ENCODE measurements at regions not wholly inside any gene's neighbourhood (a gene's known extent, or its start where the extent isn't known, plus 50 kb on each side); places are given as distances from the start of the nearest gene placed in this dataset.

DNA sequence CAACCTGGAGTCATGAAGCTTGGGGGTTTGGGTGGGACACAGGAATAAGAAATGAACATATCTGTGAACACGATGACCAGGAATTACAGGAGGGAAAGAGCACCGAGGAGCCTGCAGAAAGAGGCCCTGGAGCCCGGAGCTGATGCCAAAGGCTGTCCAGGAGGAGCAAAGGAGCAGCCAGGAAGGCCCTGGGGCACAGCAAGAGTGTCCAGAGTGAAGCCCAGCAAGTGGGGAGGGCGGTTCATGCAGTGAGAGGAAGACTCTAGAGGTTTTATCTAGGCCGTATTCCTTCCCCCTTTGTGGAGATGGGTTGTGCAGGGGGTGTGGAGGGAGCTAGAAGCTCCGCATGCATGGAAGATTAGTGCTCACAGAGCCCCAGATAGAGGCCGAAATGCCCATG lies 318.4 kb downstream of the GADD45G start:
- no peak for TF ChIP-seq GATA2 (IDR thresholded peaks at IDR 0.05; ENCODE audit: low read depth, low read length)
- TF ChIP-seq GATA3 (IDR thresholded peaks at IDR 0.05; ENCODE audit: low read depth, low read length) = no peak

DNA sequence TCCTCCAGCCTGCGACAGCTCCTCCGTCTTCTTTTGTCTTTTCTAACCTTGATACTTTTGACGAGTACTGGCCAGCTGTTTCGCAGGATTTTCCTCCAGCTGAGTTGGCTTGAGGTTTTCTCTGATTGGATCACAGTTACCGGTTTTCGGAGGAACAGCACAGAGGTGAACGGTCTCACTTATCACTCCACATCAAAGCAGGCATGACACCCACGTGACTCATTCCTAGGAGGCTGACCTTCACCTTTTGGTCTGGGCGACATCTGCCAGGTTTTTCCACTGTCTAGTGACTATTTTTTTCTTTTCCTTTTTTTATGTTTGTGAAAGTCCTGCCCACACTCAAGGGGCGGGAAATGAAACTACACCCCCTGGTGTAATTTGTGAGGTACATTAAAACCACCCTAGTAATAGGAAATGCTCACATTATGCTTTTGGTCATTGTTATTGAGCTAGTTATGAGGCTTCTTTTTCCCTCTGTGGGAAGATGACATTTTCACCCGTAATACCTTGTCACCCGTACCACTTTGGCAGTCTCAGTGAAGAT lies 319.2 kb downstream of the GADD45G start:
- TF ChIP-seq GATA2 (IDR thresholded peaks at IDR 0.05; ENCODE audit: low read depth, low read length) = no peak
- no peak for TF ChIP-seq GATA3 (IDR thresholded peaks at IDR 0.05; ENCODE audit: low read depth, low read length)

DNA sequence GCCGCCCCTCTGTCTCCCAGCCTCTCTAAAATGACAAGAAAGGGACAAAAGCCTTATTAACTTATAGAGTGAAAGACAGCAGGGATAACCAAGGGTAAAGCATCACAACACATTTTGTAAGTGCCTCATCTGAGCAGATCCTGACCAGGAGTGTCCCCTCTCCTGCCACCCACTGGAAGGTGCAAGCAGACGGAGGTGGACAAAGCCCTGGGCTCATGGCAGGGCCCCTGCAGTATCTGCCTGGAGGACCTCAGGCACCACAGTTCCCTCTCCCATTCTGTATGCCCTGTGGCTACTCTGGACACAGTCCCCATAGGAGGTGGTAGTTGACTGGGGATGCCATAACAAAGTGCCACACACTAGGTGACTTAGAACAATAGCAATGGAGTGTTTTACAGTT lies 319.8 kb downstream of the GADD45G start:
- no peak for TF ChIP-seq GATA3 (IDR thresholded peaks at IDR 0.05; ENCODE audit: low read depth, low read length)
- TF ChIP-seq GATA2 (IDR thresholded peaks at IDR 0.05; ENCODE audit: low read depth, low read length) = no peak

DNA sequence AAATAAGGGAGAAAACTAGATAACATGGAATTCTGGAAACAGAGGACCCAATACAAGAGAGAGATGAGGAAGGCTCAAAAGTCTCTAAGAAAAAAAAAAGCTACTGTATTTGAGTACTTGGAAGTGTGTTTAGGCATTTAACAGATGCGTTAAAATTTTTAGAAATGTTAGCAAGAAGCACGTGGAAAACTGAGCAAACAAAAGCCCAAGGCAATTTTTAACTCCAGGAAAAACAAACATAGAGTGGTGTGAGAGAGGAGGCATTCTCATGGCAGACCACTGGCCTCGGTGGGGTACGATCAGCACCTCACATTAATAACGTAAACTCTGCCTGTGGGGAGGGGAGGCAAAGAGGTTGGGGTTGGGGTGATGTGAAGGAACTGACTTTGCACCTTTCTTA lies 321.4 kb downstream of the GADD45G start:
- TF ChIP-seq GATA3 (IDR thresholded peaks at IDR 0.05; ENCODE audit: low read depth, low read length) = no peak
- no peak for TF ChIP-seq GATA2 (IDR thresholded peaks at IDR 0.05; ENCODE audit: low read depth, low read length)

DNA sequence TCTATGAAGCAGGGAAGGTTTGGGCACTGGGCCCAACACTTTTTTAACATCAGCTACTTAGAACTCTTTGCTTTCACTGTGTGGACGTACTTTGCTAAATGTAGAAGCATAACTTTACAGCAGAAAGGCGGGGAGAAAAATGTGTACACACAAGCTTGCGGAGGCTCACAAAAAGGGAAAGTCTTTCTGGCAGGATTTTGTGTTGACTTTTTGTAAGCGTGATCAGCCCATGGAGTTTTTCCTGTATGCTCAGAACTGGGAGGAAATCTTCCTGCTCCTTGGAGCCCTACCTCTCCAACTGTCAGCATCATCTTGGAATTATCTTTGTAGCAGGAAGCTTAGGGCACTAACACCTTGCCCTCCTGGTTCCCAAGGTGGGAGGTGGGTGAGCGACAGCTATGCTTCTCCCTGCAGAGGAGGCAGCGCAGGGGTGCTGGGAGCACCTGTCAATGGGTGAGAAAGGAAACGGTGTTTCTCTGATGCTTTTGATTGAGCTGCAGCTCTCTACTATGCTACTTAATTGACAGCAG lies 321.9 kb downstream of the GADD45G start:
- TF ChIP-seq GATA2 (IDR thresholded peaks at IDR 0.05; ENCODE audit: low read depth, low read length) (no peak), GATA3 (IDR thresholded peaks at IDR 0.05; ENCODE audit: low read depth, low read length) (no peak)

DNA sequence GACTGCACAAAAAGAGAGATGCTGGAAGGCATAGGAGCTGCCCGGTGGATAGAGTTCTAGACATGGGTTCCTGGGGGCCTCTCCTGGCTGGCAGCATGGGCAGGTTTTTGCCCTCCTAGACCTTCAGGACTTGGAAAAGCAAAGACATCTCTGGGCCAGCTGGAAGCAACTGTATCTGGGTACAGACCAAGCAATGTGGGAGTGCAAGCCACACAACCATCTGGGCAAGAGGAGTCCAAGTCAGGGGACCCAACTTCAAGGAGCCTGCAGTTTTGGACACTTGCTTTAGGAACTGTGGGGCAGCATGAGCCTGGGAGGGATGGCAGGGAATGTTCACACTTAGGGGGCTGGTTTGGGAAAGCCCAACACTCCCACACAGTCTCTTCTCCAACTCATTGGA lies 323.3 kb downstream of the GADD45G start:
- TF ChIP-seq GATA2 (IDR thresholded peaks at IDR 0.05; ENCODE audit: low read depth, low read length) = no peak
- TF ChIP-seq GATA3 (IDR thresholded peaks at IDR 0.05; ENCODE audit: low read depth, low read length) = no peak

DNA sequence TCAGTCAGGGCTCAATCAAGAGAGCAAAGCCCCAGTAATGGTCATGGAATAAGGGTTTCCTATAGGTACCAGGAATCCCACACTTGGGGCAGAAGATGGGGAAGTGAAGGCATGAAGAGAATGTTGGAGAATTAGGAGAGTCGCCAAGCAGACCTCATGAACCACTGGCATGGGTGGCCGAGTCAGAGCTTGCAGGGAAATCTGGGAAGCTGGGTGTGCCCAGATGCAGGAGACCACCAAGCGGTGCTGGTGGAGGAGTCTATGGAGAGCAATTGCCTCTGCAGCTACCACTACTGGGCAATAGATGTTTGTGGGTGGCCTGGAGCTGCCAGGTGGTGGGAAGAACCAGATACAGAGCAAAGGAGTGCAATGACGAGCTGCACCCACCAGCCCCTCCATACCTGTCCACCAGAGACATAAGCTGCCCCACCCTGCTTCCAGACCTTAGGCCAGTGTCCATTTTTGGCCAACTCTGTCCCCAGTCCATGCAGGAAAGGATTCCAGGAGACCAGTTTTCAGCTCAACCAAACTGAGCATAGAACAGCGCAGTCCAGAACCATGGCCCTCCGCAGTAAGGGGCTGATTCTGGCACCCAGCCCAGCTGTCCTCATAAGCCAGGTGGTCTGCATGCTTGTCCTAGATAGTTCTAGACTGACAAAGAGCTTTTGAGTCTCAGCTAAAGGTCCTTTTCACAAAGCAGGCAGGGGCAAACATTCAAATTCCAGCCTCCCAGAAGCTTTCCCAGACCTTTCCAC lies 323.9 kb downstream of the GADD45G start:
- TF ChIP-seq GATA3 (IDR thresholded peaks at IDR 0.05; ENCODE audit: low read depth, low read length) = no peak
- TF ChIP-seq GATA2 (IDR thresholded peaks at IDR 0.05; ENCODE audit: low read depth, low read length) = no peak

DNA sequence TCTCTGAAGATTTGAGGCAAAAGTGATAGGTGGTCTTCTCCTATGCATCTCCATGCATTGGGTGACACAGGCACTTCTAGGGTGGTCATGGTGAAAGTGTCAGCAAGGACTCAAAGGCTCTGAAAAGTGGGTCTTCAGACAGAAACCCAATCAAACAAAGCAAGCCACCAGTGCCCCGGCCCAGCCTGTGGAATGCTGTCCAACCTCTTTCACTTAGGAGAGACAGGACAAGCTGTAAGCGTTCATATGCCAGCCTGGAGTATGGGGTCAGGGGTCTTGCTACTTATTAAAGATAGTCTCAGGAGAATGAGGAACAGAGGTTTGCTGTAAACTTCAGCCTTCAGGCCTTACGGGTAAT lies 324.5 kb downstream of the GADD45G start:
- TF ChIP-seq GATA2 (IDR thresholded peaks at IDR 0.05; ENCODE audit: low read depth, low read length) (no peak), GATA3 (IDR thresholded peaks at IDR 0.05; ENCODE audit: low read depth, low read length) (no peak)

DNA sequence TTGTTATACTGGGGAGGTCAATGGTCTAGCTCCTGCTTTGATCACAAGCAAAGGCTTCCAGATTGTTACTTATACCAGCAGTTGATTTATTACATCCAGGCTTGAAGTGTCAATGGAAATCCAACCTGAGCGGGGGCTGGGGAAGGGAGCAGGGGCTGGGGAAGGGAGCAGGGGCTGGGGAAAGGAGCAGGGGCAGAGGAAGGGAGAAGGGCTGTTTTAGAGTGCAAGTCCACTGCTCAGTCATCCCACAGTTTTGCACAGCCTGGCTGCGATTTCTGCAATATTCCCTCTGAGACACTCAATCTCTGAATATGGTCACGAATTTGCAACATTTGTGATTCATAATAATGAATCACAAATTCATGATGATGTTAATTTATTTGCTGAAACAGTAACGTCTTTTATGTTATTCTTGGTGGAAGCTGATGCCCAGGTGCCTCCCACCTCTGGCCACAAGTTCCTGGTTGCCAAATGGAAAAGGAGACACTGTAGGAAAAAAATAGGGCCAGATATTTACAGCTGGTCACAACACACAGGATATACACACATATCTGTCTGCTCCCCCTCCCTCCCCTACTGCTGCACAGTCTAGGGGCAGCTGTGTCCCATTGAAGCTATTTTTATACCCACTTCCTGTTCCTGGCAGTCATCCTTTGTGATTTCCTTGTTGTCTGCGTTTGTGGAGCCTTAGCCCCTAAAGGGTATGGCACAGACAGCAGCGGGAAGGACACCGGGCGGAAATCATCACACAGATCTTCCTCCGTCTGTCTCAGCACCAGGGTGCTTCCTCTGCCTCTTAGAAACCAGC lies 325.1 kb downstream of the GADD45G start:
- TF ChIP-seq GATA3 (IDR thresholded peaks at IDR 0.05; ENCODE audit: low read depth, low read length) (no peak), GATA2 (IDR thresholded peaks at IDR 0.05; ENCODE audit: low read depth, low read length) (no peak)

DNA sequence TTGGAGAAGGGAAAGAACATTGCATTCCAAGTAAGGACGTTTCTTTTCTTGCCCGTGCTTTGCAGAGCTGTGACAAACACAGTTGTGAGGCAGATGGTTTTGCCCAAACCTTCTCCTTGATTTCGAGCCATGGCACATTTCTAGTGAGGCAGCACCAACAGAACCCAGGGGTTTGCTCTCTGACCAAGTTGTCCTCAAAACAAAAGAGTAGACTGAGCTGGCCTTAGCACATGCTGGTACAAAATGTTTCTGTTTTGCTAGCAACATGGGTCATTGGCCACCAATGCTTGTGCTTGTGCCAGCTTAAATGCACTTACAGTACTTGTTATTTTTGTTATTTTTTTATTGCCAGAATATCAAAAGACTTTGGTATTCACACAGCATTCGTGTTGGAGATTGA lies 328.8 kb downstream of the GADD45G start:
- TF ChIP-seq GATA2 (IDR thresholded peaks at IDR 0.05; ENCODE audit: low read depth, low read length) (no peak), GATA3 (IDR thresholded peaks at IDR 0.05; ENCODE audit: low read depth, low read length) (no peak)

DNA sequence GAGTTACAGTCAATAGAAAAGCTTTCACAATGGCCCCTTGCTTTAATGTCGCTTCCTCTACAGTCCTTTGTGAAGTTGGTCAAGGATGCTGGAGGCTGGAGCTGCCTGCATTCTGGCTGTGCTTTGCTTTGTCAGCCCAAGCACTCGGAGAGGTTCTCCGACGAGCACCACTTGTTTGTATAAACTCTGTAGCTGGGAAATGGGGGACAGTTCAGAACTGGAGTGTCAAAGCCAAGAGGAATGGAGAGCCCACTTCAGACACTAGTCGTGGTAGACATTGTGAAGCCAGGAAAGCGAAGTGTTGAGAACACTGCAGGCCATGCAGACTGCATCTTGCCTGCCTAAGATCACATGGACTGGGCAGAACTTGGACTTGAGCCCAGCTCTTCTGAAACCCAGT lies 330.3 kb downstream of the GADD45G start:
- TF ChIP-seq GATA3 (IDR thresholded peaks at IDR 0.05; ENCODE audit: low read depth, low read length) (no peak), GATA2 (IDR thresholded peaks at IDR 0.05; ENCODE audit: low read depth, low read length) (no peak)

DNA sequence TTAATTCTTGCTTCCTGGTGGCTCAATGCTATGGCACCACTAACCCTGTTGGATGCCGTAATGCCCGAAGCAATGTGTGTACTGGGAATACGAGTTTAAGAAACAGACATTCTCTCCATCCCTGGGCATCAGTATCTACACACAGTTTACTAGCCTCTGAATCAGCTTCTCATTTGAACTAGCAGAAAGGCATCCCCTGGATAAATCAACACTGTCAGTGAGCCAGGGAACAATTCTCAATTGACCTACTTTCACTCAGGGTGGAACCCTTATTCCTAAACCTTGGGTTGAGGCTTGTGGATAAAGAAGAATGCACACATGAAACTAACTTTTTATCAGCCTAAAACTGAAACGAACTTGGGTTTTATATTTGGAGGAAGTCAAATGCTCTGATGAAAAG lies 331.0 kb downstream of the GADD45G start:
- no peak for TF ChIP-seq GATA3 (IDR thresholded peaks at IDR 0.05; ENCODE audit: low read depth, low read length)
- no peak for TF ChIP-seq GATA2 (IDR thresholded peaks at IDR 0.05; ENCODE audit: low read depth, low read length)

DNA sequence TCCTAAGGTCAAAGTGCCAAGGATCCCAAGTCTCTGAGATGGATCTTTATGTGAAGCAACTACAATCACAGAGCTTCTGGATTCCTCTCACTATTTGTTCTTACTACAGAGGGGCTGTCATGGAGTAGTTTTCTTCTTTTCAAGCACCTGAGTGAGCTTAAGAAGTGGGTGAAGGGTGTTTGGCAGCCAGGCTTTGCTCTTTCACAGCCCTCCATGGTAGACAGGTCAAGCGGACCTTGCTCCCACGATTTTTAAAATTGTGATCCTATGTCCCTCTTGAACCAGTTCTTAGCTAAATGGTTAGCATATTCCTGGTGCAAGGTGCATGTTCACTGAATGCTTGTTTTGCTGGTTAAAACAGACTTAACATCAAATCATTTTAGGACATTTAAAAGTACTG lies 332.2 kb downstream of the GADD45G start:
- no peak for TF ChIP-seq GATA3 (IDR thresholded peaks at IDR 0.05; ENCODE audit: low read depth, low read length)
- TF ChIP-seq GATA2 (IDR thresholded peaks at IDR 0.05; ENCODE audit: low read depth, low read length) = no peak

DNA sequence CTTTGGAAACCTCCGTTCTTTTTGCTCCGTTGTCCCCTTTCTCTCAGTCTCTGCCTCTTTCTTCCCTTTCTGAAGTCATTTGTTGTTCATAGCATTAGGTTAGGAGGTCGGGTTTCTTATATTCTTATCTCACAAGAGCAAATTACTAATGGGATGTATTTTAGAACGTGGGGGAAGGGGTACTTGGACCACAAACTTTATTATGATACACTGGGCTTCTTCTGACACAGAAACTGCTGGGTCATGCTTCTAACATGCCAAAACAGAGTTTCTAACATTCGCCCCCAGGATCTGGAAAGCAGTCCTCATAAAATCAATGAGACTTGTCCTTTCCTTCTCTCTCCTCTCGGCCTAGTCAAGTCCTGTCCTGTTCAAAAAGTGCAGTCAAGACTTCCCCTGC lies 334.4 kb downstream of the GADD45G start:
- TF ChIP-seq GATA2 (IDR thresholded peaks at IDR 0.05; ENCODE audit: low read depth, low read length) = no peak
- no peak for TF ChIP-seq GATA3 (IDR thresholded peaks at IDR 0.05; ENCODE audit: low read depth, low read length)

Measured in SH-SY5Y (cell line).